Heart left ventricle (tissue), 13 donors: ENCODE measurements at regions not wholly inside any gene's neighbourhood (a gene's known extent, or its start where the extent isn't known, plus 50 kb on each side); places are given as distances from the start of the nearest gene placed in this dataset.

Source experiments
- POLR2A ChIP-seq, 2 donors: fragments of 450-650 bp; IDR thresholded peaks; one replicate each; pipeline ENCODE4 v1.6.1; 2017; ENCODE audit warnings: antibody characterized with exemption in 2 of 2, mild to moderate bottlenecking in 2 of 2, moderate library complexity in 2 of 2
- TF ChIP-seq, protein P1 (sequence below), 12 donors: fragments of 200-600 bp; sonication (generic) in 4 of 12; IDR thresholded peaks; one replicate each; pipeline versions ENCODE4 v1.5.0 to v1.8.0; 2018 to 2022; ENCODE audit warnings: antibody characterized with exemption in 12 of 12, mild to moderate bottlenecking in 5 of 12
- donor health status: ischemic (EF 13 %, LVEDD 7.1; RV severe dilation, severe dysfunction).
- donor health status: DM: no; HTN: yes; CAD: no.
- donor health status: DM: no; HTN: no; CAD: no.
- donor health status: ischemic (EF 25% LVEDD 6.9; RV normal size, moderate dysfunction).
- donor health status: ischemic (EF 25% LVEDD 5.7; RV mildly dilated, moderate dysfunction).
- donor health status: ischemic (EF 35%, LVEDD 5.7; RV mildly dilated, moderate dysfunction).
- donor health status: nonischemic (EF 11% LVEDD 7.7; RV severe dilation, severe dysfunction).
- donor health status: DM: yes; HTN: yes; CAD: no.
- donor health status: PGD.
- donor health status: ischemic (EF 29% LVEDD 5.4; RV normal size, mild dysfunction).
- donor health status: nonischemic (EF 23%, LVEDD 6.1; RV moderate dilation, normal function).

DNA sequence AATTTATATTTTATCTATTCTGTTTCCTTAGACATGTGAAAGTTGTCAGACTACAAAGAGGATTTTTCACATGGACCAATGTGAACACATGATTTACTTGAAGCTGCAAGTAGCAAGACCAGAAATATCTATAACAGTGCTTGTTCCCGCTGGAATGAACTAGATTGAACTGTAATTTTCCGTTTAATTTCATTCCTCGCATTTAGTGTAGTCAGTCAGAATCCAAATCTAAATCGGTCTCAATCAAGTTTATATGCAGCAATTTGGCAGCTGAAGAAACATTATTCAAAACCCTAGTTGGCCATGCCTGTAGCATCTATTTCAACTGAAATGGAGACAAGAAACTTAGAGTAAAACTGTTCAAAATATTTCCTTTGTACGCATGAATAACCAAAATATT is 570.7 kb upstream of the SLITRK5 start:
- no peak for TF ChIP-seq POLR2A (IDR thresholded peaks at IDR 0.05)
- TF ChIP-seq, protein P1, sequence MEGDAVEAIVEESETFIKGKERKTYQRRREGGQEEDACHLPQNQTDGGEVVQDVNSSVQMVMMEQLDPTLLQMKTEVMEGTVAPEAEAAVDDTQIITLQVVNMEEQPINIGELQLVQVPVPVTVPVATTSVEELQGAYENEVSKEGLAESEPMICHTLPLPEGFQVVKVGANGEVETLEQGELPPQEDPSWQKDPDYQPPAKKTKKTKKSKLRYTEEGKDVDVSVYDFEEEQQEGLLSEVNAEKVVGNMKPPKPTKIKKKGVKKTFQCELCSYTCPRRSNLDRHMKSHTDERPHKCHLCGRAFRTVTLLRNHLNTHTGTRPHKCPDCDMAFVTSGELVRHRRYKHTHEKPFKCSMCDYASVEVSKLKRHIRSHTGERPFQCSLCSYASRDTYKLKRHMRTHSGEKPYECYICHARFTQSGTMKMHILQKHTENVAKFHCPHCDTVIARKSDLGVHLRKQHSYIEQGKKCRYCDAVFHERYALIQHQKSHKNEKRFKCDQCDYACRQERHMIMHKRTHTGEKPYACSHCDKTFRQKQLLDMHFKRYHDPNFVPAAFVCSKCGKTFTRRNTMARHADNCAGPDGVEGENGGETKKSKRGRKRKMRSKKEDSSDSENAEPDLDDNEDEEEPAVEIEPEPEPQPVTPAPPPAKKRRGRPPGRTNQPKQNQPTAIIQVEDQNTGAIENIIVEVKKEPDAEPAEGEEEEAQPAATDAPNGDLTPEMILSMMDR (IDR thresholded peaks at IDR 0.05) = no peak
